ENCODE measurements at regions not wholly inside any gene's neighbourhood (a gene's known extent, or its start where the extent isn't known, plus 50 kb on each side); places are given as distances from the start of the nearest gene placed in this dataset.
A peak's percentile ranks its signal among the peaks of the same experiment; 100 is the strongest.

DNA sequence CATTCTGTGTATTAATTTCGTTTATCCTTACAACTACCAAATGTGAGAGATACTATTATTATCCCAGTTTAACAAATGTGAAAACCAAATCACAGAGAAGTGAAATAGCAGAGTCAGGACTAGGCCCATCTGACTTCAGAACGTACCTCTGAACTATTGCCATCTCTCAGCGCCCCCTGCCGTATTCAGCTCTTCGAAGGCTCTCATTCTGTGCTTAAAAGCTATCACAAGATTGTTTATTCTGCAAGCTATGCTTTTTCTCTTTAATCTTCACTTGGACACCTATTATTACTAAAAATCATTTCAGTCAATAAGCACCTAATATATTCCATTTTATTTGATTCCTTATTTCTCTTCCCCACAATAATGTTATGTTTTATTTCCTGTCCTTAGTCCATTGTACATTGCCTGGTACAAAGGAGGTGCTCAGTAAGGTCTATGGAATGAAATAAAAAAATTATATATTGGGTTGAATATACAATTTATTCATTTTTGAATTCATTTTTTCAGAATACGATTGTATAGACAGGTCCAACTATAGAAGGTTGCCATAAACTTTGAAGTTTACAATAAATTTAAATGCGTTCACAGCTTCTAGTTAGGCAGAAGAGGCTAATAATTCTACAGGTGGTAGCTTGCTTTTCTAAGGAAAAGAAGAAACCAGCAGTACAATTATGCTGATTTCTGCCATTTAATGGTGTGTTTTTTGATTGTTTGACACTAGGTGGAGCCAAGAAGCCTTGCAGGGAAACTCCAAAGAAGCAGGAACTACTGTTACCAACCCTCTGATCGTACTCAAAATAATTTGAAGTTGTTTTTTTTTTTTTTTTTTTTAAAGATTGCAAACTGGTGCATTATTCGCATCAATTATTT lies 202.2 kb upstream of the DMRTA1 start:
- 33% methylated on average over 4 of the region's 9 CpGs for WGBS (ENCODE audit: insufficient coverage)
- H3K4me1 ChIP-seq (ENCODE audit: control insufficient read depth in 2 of 2, insufficient read depth in 2 of 2, low read length in 2 of 2): peaks cover 28 to 29% of the 10 kb centered on the region in 2 donors
- no peak overlapping the region for H3K27ac ChIP-seq (ENCODE audit: low read length in 2 of 2)
- no peak overlapping the region for H3K27ac Mint-ChIP-seq
- no peaks in the 10 kb centered on the region for H3K36me3 ChIP-seq (replicated peaks in 1 of 2; ENCODE audit: control extremely low read depth in 1 of 2, control insufficient read depth in 1 of 2, extremely low read depth in 1 of 2, insufficient read depth in 2 of 2, low read length in 1 of 2)
- intact Hi-C loops (cut with micrococcal nuclease): loop anchor here (1.0 kb wide), 2 partner anchors 208 to 431 kb away; no protein-coding TSS in a partner anchor
- H3K27me3 Mint-ChIP-seq: peaks cover 13% of the 10 kb centered on the region
- DNase-seq (peak; percentile 67), ATAC-seq (ENCODE audit: low read depth) (peak; percentile 56)
- no peaks in the 10 kb centered on the region for H4K20me1 ChIP-seq (ENCODE audit: control insufficient read depth, insufficient read depth, low read length, poor library complexity, severe bottlenecking)
- H2AFZ ChIP-seq (ENCODE audit: insufficient read depth, low read depth, low read length, poor library complexity, severe bottlenecking): peak overlapping the region; percentile 23
- peak overlapping the region; percentile 35 for H3K4me3 Mint-ChIP-seq
- no peaks in the 10 kb centered on the region for H3K79me2 ChIP-seq (ENCODE audit: control insufficient read depth, insufficient read depth, low read length)
- ChIA-PET POLR2A (no interaction called here), CTCF (interaction anchor here (0.6 to 9.9 kb wide), 37 partner anchors 9 to 442 kb away, joined by 3 to 174 read pairs (median 4); partner anchors contain the start of genes CDKN2B, DMRTA1 and MTAP)
- peaks cover 36% of the 10 kb centered on the region for H3K4me1 Mint-ChIP-seq
- no peak overlapping the region for H3K9ac ChIP-seq (ENCODE audit: low read length)
- H3K4me3 ChIP-seq (ENCODE audit: control extremely low read depth in 1 of 5, extremely low read depth in 1 of 5, insufficient read depth in 1 of 5, low read depth in 2 of 5, low read length in 4 of 5): peak overlapping the region in 2 of 5 experiments; percentile 7 to 30
- H3K9me3 Mint-ChIP-seq (ENCODE audit: insufficient read depth): no peaks in the 10 kb centered on the region
- TF ChIP-seq EZH2 (IDR thresholded peaks at IDR 0.05; ENCODE audit: borderline replicate concordance, insufficient read depth, low read depth, low read length, poor library complexity, severe bottlenecking): no peak
- TF ChIP-seq, protein P1, sequence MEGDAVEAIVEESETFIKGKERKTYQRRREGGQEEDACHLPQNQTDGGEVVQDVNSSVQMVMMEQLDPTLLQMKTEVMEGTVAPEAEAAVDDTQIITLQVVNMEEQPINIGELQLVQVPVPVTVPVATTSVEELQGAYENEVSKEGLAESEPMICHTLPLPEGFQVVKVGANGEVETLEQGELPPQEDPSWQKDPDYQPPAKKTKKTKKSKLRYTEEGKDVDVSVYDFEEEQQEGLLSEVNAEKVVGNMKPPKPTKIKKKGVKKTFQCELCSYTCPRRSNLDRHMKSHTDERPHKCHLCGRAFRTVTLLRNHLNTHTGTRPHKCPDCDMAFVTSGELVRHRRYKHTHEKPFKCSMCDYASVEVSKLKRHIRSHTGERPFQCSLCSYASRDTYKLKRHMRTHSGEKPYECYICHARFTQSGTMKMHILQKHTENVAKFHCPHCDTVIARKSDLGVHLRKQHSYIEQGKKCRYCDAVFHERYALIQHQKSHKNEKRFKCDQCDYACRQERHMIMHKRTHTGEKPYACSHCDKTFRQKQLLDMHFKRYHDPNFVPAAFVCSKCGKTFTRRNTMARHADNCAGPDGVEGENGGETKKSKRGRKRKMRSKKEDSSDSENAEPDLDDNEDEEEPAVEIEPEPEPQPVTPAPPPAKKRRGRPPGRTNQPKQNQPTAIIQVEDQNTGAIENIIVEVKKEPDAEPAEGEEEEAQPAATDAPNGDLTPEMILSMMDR (IDR thresholded peaks at IDR 0.05): peak; percentile 79
- no peaks in the 10 kb centered on the region for H3K9me3 ChIP-seq (ENCODE audit: control extremely low read depth in 1 of 3, control insufficient read depth in 2 of 3, insufficient read depth in 1 of 3, low read length in 2 of 3)
- H3K27me3 ChIP-seq (replicated peaks in 1 of 4; ENCODE audit: control extremely low read depth in 1 of 4, control insufficient read depth in 3 of 4, insufficient read depth in 4 of 4, low read length in 3 of 4): no peaks in the 10 kb centered on the region
- peak overlapping the region; percentile 54 for H3K4me2 ChIP-seq (replicated peaks; ENCODE audit: low read depth, low read length, poor library complexity, severe bottlenecking)

GRCh38 chr9:22255337-22255736 lies 191.3 kb upstream of the DMRTA1 start:
- no peak for DNase-seq
- H3K4me3 Mint-ChIP-seq: no peak overlapping the region
- ATAC-seq (ENCODE audit: low read depth): no peak
- TF ChIP-seq EZH2 (IDR thresholded peaks at IDR 0.05; ENCODE audit: borderline replicate concordance, insufficient read depth, low read depth, low read length, poor library complexity, severe bottlenecking): no peak
- Histone ChIP-seq H3K27ac (ENCODE audit: low read length in 2 of 2) (no peak overlapping the region), H4K20me1 (ENCODE audit: control insufficient read depth, insufficient read depth, low read length, poor library complexity, severe bottlenecking) (no peaks in the 10 kb centered on the region), H3K36me3 (replicated peaks in 1 of 2; ENCODE audit: control extremely low read depth in 1 of 2, control insufficient read depth in 1 of 2, extremely low read depth in 1 of 2, insufficient read depth in 2 of 2, low read length in 1 of 2) (no peaks in the 10 kb centered on the region), H3K4me2 (replicated peaks; ENCODE audit: low read depth, low read length, poor library complexity, severe bottlenecking) (no peak overlapping the region), H2AFZ (ENCODE audit: insufficient read depth, low read depth, low read length, poor library complexity, severe bottlenecking) (no peak overlapping the region), H3K79me2 (ENCODE audit: control insufficient read depth, insufficient read depth, low read length) (no peaks in the 10 kb centered on the region), H3K27me3 (replicated peaks in 1 of 4; ENCODE audit: control extremely low read depth in 1 of 4, control insufficient read depth in 3 of 4, insufficient read depth in 4 of 4, low read length in 3 of 4) (peaks cover 0 to 8% (median 0%) of the 10 kb centered on the region in 4 experiments), H3K9ac (ENCODE audit: low read length) (no peak overlapping the region), H3K9me3 (ENCODE audit: control extremely low read depth in 1 of 3, control insufficient read depth in 2 of 3, insufficient read depth in 1 of 3, low read length in 2 of 3) (peaks cover 0 to 20% (median 18%) of the 10 kb centered on the region in 3 donors), H3K4me3 (ENCODE audit: control extremely low read depth in 1 of 5, extremely low read depth in 1 of 5, insufficient read depth in 1 of 5, low read depth in 2 of 5, low read length in 4 of 5) (no peak overlapping the region), H3K4me1 (ENCODE audit: control insufficient read depth in 2 of 2, insufficient read depth in 2 of 2, low read length in 2 of 2) (no peaks in the 10 kb centered on the region)
- no peak overlapping the region for H3K27ac Mint-ChIP-seq
- peaks cover 45% of the 10 kb centered on the region for H3K27me3 Mint-ChIP-seq
- no peaks in the 10 kb centered on the region for H3K4me1 Mint-ChIP-seq
- POLR2A ChIA-PET: no interaction called here
- intact Hi-C loops (cut with micrococcal nuclease): no loop called here
- CTCF ChIA-PET: no interaction called here
- WGBS (ENCODE audit: insufficient coverage): no CpG with 5 or more reads among the region's 1 CpG
- peaks cover 19% of the 10 kb centered on the region for H3K9me3 Mint-ChIP-seq (ENCODE audit: insufficient read depth)
